MM.1S (cell line): ENCODE measurements at regions not wholly inside any gene's neighbourhood (a gene's known extent, or its start where the extent isn't known, plus 50 kb on each side); places are given as distances from the start of the nearest gene placed in this dataset.

ENCODE experiments used
- DNase-seq: peaks from one replicate; pipeline ENCODE4 v3.0.0-alpha.2; 2015
- H2AFZ ChIP-seq: fragments of 300-600 bp; sonication (generic); 2 replicates; pipeline ENCODE4 v1.6.0; 2016; ENCODE audit warnings: antibody characterized with exemption, low read length
- H3F3A ChIP-seq: fragments of 300-600 bp; sonication (generic); 2 replicates; pipeline ENCODE4 v1.6.1; 2016; ENCODE audit warnings: mild to moderate bottlenecking, antibody characterized with exemption, low read length, moderate library complexity, mixed read lengths; ENCODE audit not compliant: insufficient read depth
- H3K27ac ChIP-seq: fragments of 300-600 bp; sonication (generic); 2 replicates; pipeline ENCODE4 v1.5.1; 2016; ENCODE audit warnings: mild to moderate bottlenecking, low read length
- H3K27me3 ChIP-seq: fragments of 300-600 bp; sonication (generic); replicated peaks from 2 replicates; pipeline ENCODE4 v1.6.0; 2016; ENCODE audit warnings: low read length; ENCODE audit not compliant: insufficient read depth
- H3K36me3 ChIP-seq: fragments of 300-600 bp; sonication (generic); replicated peaks from 2 replicates; pipeline ENCODE4 v1.6.1; 2016; ENCODE audit warnings: mild to moderate bottlenecking, low read length, mixed read lengths; ENCODE audit not compliant: insufficient read depth
- H3K4me1 ChIP-seq: fragments of 300-600 bp; sonication (generic); 2 replicates; pipeline ENCODE4 v1.6.1; 2016; ENCODE audit warnings: low read length, mixed read lengths
- H3K4me2 ChIP-seq: fragments of 300-600 bp; sonication (generic); 2 replicates; pipeline ENCODE4 v1.6.0; 2016; ENCODE audit warnings: low read depth, low read length
- H3K4me3 ChIP-seq: fragments of 300-600 bp; sonication (generic); 2 replicates; pipeline ENCODE4 v1.5.1; 2016; ENCODE audit warnings: low read length, mixed read lengths
- H3K79me2 ChIP-seq: fragments of 300-600 bp; sonication (generic); 2 replicates; pipeline ENCODE4 v1.6.1; 2016; ENCODE audit warnings: mixed run types, low read length, mixed read lengths
- H3K9ac ChIP-seq: fragments of 300-600 bp; sonication (generic); 2 replicates; pipeline ENCODE4 v1.6.1; 2016; ENCODE audit warnings: low read length, mixed read lengths
- H3K9me2 ChIP-seq: fragments of 300-600 bp; sonication (generic); replicated peaks from 2 replicates; pipeline ENCODE4 v1.6.1; 2016; ENCODE audit warnings: mild to moderate bottlenecking, low read length, mixed read lengths; ENCODE audit not compliant: insufficient read depth
- H3K9me3 ChIP-seq: fragments of 300-600 bp; sonication (generic); replicated peaks from 2 replicates; pipeline ENCODE4 v1.6.1; 2016; ENCODE audit warnings: mild to moderate bottlenecking, low read length, mixed read lengths; ENCODE audit not compliant: insufficient read depth
- H4K20me1 ChIP-seq: fragments of 300-600 bp; sonication (generic); 2 replicates; pipeline ENCODE4 v1.6.1; 2016; ENCODE audit warnings: mild to moderate bottlenecking, low read length, moderate library complexity, mixed read lengths; ENCODE audit not compliant: insufficient read depth
- CTCF ChIP-seq: fragments of 300-600 bp; sonication (generic); IDR thresholded peaks from 2 replicates; pipeline ENCODE4 v1.5.1; 2016; ENCODE audit warnings: antibody characterized with exemption, low read length, mixed read lengths
- EZH2 ChIP-seq: fragments of 300-600 bp; sonication (generic); optimal IDR thresholded peaks from 2 replicates; pipeline ENCODE3; 2017; ENCODE audit warnings: low read depth, mild to moderate bottlenecking, antibody characterized with exemption, low read length, mixed read lengths
- EZH2phosphoT487 ChIP-seq: fragments of 300-600 bp; sonication (generic); IDR thresholded peaks from 2 replicates; pipeline ENCODE4 v1.6.1; 2018; ENCODE audit warnings: antibody characterized with exemption, low read length

GRCh38 chr1:191533254-191533653, 625.0 kb upstream of the RGS18 start:
- Histone ChIP-seq H3K9me3 (no peaks in the 10 kb centered on the region), H3K9ac (no peak overlapping the region), H3K27ac (no peak overlapping the region), H3K27me3 (no peaks in the 10 kb centered on the region), H4K20me1 (no peaks in the 10 kb centered on the region), H3K4me3 (no peak overlapping the region), H3K79me2 (no peaks in the 10 kb centered on the region), H3K4me2 (no peak overlapping the region), H2AFZ (no peak overlapping the region), H3K9me2 (no peaks in the 10 kb centered on the region), H3K4me1 (no peaks in the 10 kb centered on the region), H3K36me3 (no peaks in the 10 kb centered on the region), H3F3A (no peaks in the 10 kb centered on the region)
- TF ChIP-seq EZH2phosphoT487 (no peak), EZH2 (no peak), CTCF (no peak)
- no peak for DNase-seq

GRCh38 chr1:191536791-191537429, 621.4 kb upstream of the RGS18 start:
- Histone ChIP-seq H3K27me3 (no peaks in the 10 kb centered on the region), H4K20me1 (no peaks in the 10 kb centered on the region), H3K9me3 (no peaks in the 10 kb centered on the region), H3K4me2 (no peak overlapping the region), H3K79me2 (no peaks in the 10 kb centered on the region), H3K4me3 (no peak overlapping the region), H2AFZ (no peak overlapping the region), H3F3A (no peaks in the 10 kb centered on the region), H3K9me2 (no peaks in the 10 kb centered on the region), H3K36me3 (no peaks in the 10 kb centered on the region), H3K4me1 (no peaks in the 10 kb centered on the region), H3K9ac (no peak overlapping the region), H3K27ac (no peak overlapping the region)
- TF ChIP-seq CTCF = no peak
- TF ChIP-seq EZH2 = no peak
- TF ChIP-seq EZH2phosphoT487 = no peak
- no peak for DNase-seq

- Histone ChIP-seq H2AFZ (no peak overlapping the region), H3K36me3 (no peaks in the 10 kb centered on the region), H3K27me3 (no peaks in the 10 kb centered on the region), H3K9me2 (no peaks in the 10 kb centered on the region), H3K9ac (no peak overlapping the region), H3K4me2 (no peak overlapping the region), H3K4me1 (no peaks in the 10 kb centered on the region), H3K79me2 (no peaks in the 10 kb centered on the region), H3K4me3 (no peak overlapping the region), H3K9me3 (no peaks in the 10 kb centered on the region), H3F3A (no peaks in the 10 kb centered on the region), H4K20me1 (no peaks in the 10 kb centered on the region), H3K27ac (no peak overlapping the region)
- TF ChIP-seq EZH2 (no peak), EZH2phosphoT487 (no peak), CTCF (no peak)
- DNase-seq = no peak
Measured at GRCh38 chr1:191541758-191542157, 616.5 kb upstream of the RGS18 start.
